RWPE1 (cell line): ENCODE measurements at regions not wholly inside any gene's neighbourhood (a gene's known extent, or its start where the extent isn't known, plus 50 kb on each side); places are given as distances from the start of the nearest gene placed in this dataset.

Experiments used
- CTCF ChIA-PET: fragments of 350-600 bp; sonication (Branson Sonifier 250); formaldehyde crosslinking; extraction: SDS; loops from one replicate; lab custom pipeline; 2021; lab: Yijun Ruan, JAX
- POLR2A ChIA-PET: fragments of 400-600 bp; formaldehyde crosslinking; extraction: SDS; loops from one replicate; lab custom pipeline; 2020; ENCODE audit warnings: antibody characterized with exemption; ENCODE audit not compliant: low non-redundant PET; lab: Yijun Ruan, JAX
- DNase-seq: peaks from one replicate; pipeline ENCODE4 v3.0.0; 2012; ENCODE audit warnings: low spot score
- H3K27ac ChIP-seq: fragments of 450-650 bp; 2 replicates; pipeline ENCODE4 v1.5.1; 2017
- TF ChIP-seq, protein P1 (sequence below): fragments of 450-650 bp; conservative IDR thresholded peaks from 2 replicates; pipeline ENCODE4 v1.5.1; 2017; ENCODE audit warnings: low read depth, mild to moderate bottlenecking

DNA sequence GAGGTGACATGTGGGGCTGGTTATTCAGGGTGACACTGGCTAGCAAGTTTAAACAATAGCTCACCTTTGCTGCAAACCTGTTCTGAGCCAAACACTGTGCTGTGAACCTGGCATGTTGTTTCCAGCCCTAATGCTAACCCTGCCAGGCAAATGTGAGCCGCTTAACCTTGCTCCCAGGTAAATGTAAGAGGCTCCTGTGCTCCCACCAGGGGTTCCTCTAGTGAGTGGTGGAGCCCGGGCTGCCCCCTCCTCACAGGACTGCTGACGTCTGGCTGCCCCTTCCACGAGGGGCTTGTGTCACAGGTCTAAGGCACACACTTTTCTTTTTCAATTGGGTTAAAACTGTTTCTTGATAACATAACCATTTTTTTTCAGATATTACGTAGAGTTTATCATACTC lies 223.7 kb downstream of the DCDC2C start:
- TF ChIP-seq, protein P1, sequence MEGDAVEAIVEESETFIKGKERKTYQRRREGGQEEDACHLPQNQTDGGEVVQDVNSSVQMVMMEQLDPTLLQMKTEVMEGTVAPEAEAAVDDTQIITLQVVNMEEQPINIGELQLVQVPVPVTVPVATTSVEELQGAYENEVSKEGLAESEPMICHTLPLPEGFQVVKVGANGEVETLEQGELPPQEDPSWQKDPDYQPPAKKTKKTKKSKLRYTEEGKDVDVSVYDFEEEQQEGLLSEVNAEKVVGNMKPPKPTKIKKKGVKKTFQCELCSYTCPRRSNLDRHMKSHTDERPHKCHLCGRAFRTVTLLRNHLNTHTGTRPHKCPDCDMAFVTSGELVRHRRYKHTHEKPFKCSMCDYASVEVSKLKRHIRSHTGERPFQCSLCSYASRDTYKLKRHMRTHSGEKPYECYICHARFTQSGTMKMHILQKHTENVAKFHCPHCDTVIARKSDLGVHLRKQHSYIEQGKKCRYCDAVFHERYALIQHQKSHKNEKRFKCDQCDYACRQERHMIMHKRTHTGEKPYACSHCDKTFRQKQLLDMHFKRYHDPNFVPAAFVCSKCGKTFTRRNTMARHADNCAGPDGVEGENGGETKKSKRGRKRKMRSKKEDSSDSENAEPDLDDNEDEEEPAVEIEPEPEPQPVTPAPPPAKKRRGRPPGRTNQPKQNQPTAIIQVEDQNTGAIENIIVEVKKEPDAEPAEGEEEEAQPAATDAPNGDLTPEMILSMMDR, result no peak
- no peak for DNase-seq
- CTCF ChIA-PET, result no interaction called here
- POLR2A ChIA-PET, result no interaction called here
- no peak overlapping the region for H3K27ac ChIP-seq

DNA sequence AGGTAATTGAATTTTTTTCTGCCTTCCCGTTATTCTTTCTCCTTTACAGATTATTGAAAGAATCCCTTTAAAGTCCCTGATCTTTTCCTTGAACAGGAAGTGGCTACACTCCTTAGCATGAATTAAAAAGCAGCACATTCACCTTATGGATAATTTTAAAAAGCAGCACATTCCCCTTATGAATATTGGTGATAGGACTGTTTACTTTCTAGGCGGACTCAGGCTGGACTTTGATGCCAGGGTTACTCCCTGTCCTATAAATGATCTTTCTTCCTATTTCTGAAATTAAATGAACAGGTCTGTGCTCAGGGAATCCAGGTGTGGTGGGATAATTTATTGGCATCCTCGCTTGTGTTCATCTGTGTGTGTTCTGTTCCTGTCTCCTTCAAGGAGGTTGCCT lies 226.0 kb downstream of the DCDC2C start:
- POLR2A ChIA-PET, result no interaction called here
- CTCF ChIA-PET, result no interaction called here
- H3K27ac ChIP-seq, result no peak overlapping the region
- TF ChIP-seq, protein P1, result no peak
- no peak for DNase-seq

DNA sequence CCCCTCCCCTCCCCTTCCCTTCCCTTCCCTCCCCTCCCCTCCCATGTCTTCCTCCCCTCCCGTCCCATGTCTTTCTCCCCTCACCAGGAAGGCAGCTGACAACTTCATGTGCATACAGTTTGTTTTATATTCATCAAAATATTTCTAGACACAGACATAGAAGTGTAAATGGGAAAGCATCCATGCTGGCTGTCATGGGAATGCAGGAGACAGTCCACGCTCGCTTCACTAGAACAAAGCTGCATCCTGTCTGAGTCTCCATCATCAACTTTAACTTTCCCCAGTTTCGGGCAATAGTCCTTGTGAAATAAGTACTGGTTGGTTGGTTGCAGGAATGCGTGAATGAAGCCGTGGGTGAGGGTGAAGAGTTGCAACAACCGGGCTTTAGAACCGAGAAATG lies 226.9 kb downstream of the DCDC2C start:
- DNase-seq, result no peak
- H3K27ac ChIP-seq, result no peak overlapping the region
- CTCF ChIA-PET, result no interaction called here
- POLR2A ChIA-PET, result no interaction called here
- TF ChIP-seq, protein P1, result no peak

DNA sequence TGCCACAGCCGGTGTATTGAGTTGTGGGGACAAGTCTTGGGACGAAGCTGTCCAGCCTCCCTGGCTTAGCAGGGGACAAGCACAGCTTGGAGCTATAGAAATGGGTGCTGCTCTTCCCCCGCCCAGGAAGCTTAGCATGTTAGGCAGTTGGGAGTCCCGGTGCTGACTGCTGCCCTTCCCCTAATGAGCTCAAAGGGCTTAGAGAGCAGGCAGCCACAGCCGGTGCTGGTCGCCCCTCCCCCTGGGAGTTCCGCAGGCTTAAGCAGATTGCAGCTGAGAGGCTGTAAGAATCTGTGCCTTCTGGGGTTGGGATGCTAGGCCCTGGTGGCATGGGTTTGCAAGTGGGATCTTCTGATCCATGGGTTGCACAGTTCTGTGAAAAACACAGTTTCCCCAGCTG lies 237.3 kb downstream of the DCDC2C start:
- ChIA-PET CTCF (no interaction called here), POLR2A (no interaction called here)
- DNase-seq, result no peak
- H3K27ac ChIP-seq, result no peak overlapping the region
- TF ChIP-seq, protein P1, result no peak

DNA sequence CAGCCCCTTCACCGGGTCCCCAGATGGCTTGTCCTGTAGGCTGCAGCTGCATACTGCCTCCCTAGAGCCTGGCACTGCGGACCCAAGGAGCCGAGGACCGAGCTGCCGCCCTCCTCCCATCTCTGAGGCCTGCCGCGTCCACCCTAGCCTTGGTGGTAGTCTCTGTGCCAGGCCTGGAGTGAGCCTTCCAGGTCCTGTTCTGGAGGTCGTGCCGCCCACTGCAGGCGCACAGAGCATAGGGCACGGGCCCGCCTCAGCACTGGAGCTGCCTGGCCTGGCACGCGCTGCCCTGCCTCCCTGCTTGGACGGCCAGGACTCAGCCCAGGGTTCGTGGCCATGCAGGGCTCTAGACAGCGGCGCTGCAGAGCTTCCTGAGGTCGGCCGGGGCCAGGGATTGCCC lies 239.5 kb downstream of the DCDC2C start:
- no peak overlapping the region for H3K27ac ChIP-seq
- ChIA-PET POLR2A (no interaction called here), CTCF (no interaction called here)
- TF ChIP-seq, protein P1, result no peak
- no peak for DNase-seq

DNA sequence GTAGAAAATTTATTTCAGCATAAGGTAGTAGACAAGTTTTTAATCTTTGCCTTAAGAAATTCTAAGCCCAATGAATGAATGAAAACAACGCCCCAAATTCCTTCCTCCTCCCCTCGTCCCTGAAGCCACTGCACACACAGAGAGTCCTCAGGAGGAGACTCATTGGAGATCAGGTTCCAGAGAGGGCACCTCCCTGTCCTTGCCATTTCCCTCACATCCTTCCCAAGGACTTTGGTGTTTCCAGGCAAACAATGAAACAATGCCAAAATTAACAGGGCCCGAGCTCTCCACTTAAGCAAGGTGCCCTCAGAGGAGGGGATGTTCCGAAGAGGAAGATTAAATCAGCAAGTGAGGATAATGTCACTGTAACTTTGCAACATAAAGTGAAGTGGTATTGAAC lies 240.7 kb downstream of the DCDC2C start:
- ChIA-PET POLR2A (no interaction called here), CTCF (no interaction called here)
- H3K27ac ChIP-seq, result no peak overlapping the region
- DNase-seq, result no peak
- TF ChIP-seq, protein P1, result no peak

DNA sequence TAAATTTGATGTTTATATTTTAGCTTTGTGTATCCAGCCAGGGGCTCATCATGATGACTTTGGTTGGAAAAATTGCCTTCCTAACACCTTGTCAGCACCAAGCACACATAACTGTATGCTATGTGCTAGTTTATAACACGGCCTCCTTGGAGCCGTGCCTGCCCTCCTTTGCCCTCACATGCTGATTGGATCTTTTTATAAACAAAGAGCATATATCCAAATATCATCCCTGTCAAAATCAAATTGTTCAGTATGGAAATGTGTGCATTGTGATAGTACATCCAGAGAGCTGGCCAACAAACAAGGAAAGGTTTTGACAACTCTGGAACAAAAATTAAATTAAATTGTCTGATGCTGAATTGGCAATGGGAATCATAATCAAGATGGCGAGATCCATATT lies 241.5 kb downstream of the DCDC2C start:
- ChIA-PET POLR2A (no interaction called here), CTCF (no interaction called here)
- no peak overlapping the region for H3K27ac ChIP-seq
- no peak for DNase-seq
- TF ChIP-seq, protein P1, result no peak
